Adrenal gland (tissue), 9 donors: ENCODE measurements at regions not wholly inside any gene's neighbourhood (a gene's known extent, or its start where the extent isn't known, plus 50 kb on each side); places are given as distances from the start of the nearest gene placed in this dataset.

Experiments used
- DNase-seq, 7 donors: peaks; one replicate each; pipeline ENCODE4 v3.0.0-alpha.2; 2019 to 2020
- H3K27ac ChIP-seq, 5 donors: fragments of 200-600 bp; sonication (generic) in 4 of 5; 1 replicate in 3 of 5; 2 replicates in 2 of 5; pipeline versions ENCODE4 v1.5.1 to v1.8.0; 2016 to 2020; ENCODE audit warnings: mild to moderate bottlenecking in 1 of 5
- H3K27me3 ChIP-seq: fragments of 200-600 bp; 2 replicates; pipeline ENCODE4 v1.8.0; 2021
- H3K36me3 ChIP-seq, 2 donors: fragments of 200-600 bp; replicated peaks in 1 of 2; 1 replicate in 1 of 2; 2 replicates in 1 of 2; pipeline versions ENCODE4 v1.5.1 to v1.8.0; 2018 to 2022
- H3K4me1 ChIP-seq, 2 donors: fragments of 200-600 bp; replicated peaks in 1 of 2; 1 replicate in 1 of 2; 2 replicates in 1 of 2; pipeline versions ENCODE4 v1.5.1 to v1.8.0; 2018 to 2021
- H3K4me3 ChIP-seq, 4 donors: fragments of 200-600 bp; sonication (generic) in 3 of 4; one replicate each; pipeline ENCODE4 v1.5.1; 2016 to 2018
- H3K9me3 ChIP-seq, 3 donors: fragments of 200-600 bp; sonication (generic) in 1 of 3; replicated peaks in 1 of 3; 1 replicate in 2 of 3; 2 replicates in 1 of 3; pipeline versions ENCODE4 v1.5.1 to v1.8.0; 2016 to 2021
- CTCF ChIP-seq, 6 experiments: fragments of 450-650 bp in 4 of 6; fragments of 200-600 bp in 2 of 6; sonication (generic) in 1 of 6; IDR thresholded peaks; 1 replicate in 5 of 6; 2 replicates in 1 of 6; pipeline versions ENCODE4 v1.5.1 to v1.8.0; 2016 to 2021; ENCODE audit warnings: antibody characterized with exemption in 6 of 6, mild to moderate bottlenecking in 2 of 6, moderate library complexity in 1 of 6
- POLR2A ChIP-seq, 2 donors: fragments of 450-650 bp; IDR thresholded peaks; one replicate each; pipeline ENCODE4 v1.6.1; 2017; ENCODE audit warnings: antibody characterized with exemption in 2 of 2, mild to moderate bottlenecking in 2 of 2, moderate library complexity in 1 of 2
- WGBS, 4 donors: extraction: QIAGEN DNeasy Blood & Tissue Kit in 2 of 4; methylation state at CpG; one replicate each; pipeline versions ENCODE4 v1.1.5 to v1.1.7; 2013 to 2017; 5-methylcytosine and 5-hydroxymethylcytosine counted together
- intact Hi-C, 2 donors: fragments of 100-400 bp; cut with DNase I; formaldehyde crosslinking; loops; one replicate each; pipeline versions ENCODE4 v1.14.1 to v1.15.0; 2022 to 2023
- donor health status: healthy with polysubstance abuse.
- donor health status: Bipolar disorder and iron deficiency.
- donor health status: DM: yes; HTN: yes; CAD: no.
- donor health status: DM: no; HTN: no; CAD: no.
- donor health status: DM: no; HTN: no; CAD: no.

DNA sequence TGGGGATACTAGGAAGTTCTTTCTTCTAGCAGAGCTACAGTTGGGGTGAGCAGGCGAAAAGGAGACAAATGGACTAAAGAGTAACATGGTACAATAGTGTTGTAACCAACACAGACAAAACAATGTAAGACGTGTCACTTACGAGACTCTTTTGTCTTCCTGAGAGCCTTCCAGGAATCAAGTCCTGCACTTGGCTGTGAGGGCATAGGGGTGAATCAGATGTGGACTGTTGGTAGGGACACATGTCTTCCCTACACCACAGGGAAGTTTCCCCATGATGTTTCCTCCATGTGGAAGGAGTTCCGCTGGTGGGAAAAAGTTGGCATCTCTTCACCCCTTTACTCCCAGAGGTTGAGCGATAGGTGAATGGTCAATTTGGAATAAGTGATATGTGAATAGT, 364.7 kb downstream of the NUAK1 start:
- intact Hi-C loops: no loop called here
- no peak for DNase-seq
- H3K27ac ChIP-seq: no peak overlapping the region

DNA sequence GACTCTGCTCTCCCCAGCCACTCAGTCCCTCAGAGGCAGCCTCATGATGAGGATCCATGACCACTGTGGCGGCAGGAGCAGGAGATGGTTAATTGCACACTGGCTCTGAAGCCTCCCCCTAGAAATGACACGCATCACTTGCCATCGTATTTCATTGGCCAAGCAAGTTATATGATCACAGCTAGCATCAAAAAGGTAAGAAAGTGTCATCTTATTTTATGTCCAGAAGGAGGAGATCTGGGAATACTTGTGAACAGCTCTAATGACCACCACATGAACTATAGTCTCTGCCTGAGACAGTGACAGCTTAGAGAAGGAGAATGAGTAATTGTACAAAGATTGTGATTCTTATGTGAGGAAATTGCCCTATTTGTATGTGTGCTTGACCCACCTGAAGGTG, 363.4 kb downstream of the NUAK1 start:
- Histone ChIP-seq H3K4me1 (peaks cover 0 to 5% of the 10 kb centered on the region in 2 donors), H3K27ac (no peak overlapping the region), H3K4me3 (no peak overlapping the region), H3K36me3 (no peaks in the 10 kb centered on the region), H3K27me3 (no peaks in the 10 kb centered on the region), H3K9me3 (no peaks in the 10 kb centered on the region)
- WGBS, 4 donors: 65 to 82% (median 71%) methylated on average over 3 of the region's 3 CpGs
- TF ChIP-seq POLR2A (IDR thresholded peaks at IDR 0.05): no peak
- peak in 1 of 6 experiments; percentile 23 for TF ChIP-seq CTCF (IDR thresholded peaks at IDR 0.05)
- intact Hi-C loops: no loop called here
- DNase-seq: no peak

More for the DNA sequence above, 364.7 kb downstream of the NUAK1 start:
- Histone ChIP-seq H3K9me3 (no peaks in the 10 kb centered on the region), H3K4me1 (peaks cover 0 to 5% of the 10 kb centered on the region in 2 donors), H3K4me3 (no peak overlapping the region), H3K36me3 (no peaks in the 10 kb centered on the region), H3K27me3 (no peaks in the 10 kb centered on the region)
- WGBS, 4 donors: 69 to 91% (median 76%) methylated on average over 5 of the region's 5 CpGs
- TF ChIP-seq POLR2A (IDR thresholded peaks at IDR 0.05) (no peak), CTCF (IDR thresholded peaks at IDR 0.05) (no peak)

GRCh38 chr12:105783983-105784947, 354.5 kb downstream of the NUAK1 start:
- H3K36me3 ChIP-seq: no peaks in the 10 kb centered on the region
- TF ChIP-seq CTCF (IDR thresholded peaks at IDR 0.05) (no peak), POLR2A (IDR thresholded peaks at IDR 0.05) (no peak)
- H3K4me1 ChIP-seq: no peaks in the 10 kb centered on the region

GRCh38 chr12:105793421-105793820, 345.3 kb downstream of the NUAK1 start:
- TF ChIP-seq POLR2A (IDR thresholded peaks at IDR 0.05) (no peak), CTCF (IDR thresholded peaks at IDR 0.05) (no peak)
- Histone ChIP-seq H3K27me3 (no peaks in the 10 kb centered on the region), H3K9me3 (no peaks in the 10 kb centered on the region), H3K27ac (no peak overlapping the region), H3K36me3 (no peaks in the 10 kb centered on the region), H3K4me3 (no peak overlapping the region), H3K4me1 (no peaks in the 10 kb centered on the region)
- intact Hi-C loops: no loop called here
- DNase-seq: no peak
- 55 to 82% (median 68%) methylated on average over 4 to 5 of the region's 5 CpGs for WGBS, 4 donors

More at GRCh38 chr12:105783983-105784947, 354.5 kb downstream of the NUAK1 start:
- Histone ChIP-seq H3K9me3 (no peaks in the 10 kb centered on the region), H3K27me3 (no peaks in the 10 kb centered on the region), H3K4me3 (no peak overlapping the region), H3K27ac (no peak overlapping the region)
- DNase-seq: peak in 1 of 7 donors; percentile 7
- 67 to 80% (median 74%) methylated on average over 7 to 8 of the region's 8 CpGs for WGBS, 4 donors
- intact Hi-C loops: no loop called here
